OCI-LY1 (cell line): ENCODE measurements at regions not wholly inside any gene's neighbourhood (a gene's known extent, or its start where the extent isn't known, plus 50 kb on each side); places are given as distances from the start of the nearest gene placed in this dataset.

Experiments used
- CTCF ChIP-seq: fragments of 200-600 bp; sonication (generic), shearing (Covaris generic); IDR thresholded peaks from 2 replicates; pipeline ENCODE4 v1.5.1; 2017; ENCODE audit warnings: mild to moderate bottlenecking, antibody characterized with exemption, low read length, moderate library complexity, mixed read lengths
- EZH2 ChIP-seq: fragments of 200-600 bp; sonication (generic), shearing (Covaris generic); IDR thresholded peaks from 2 replicates; pipeline ENCODE4 v1.8.0; 2017; ENCODE audit warnings: borderline replicate concordance, mixed run types, mild to moderate bottlenecking, antibody characterized with exemption, low read length, moderate library complexity, mixed read lengths

GRCh38 chr2:76692908-76693307, 829.3 kb downstream of the LRRTM4 start:
- no peak for TF ChIP-seq CTCF
- no peak for TF ChIP-seq EZH2
